ENCODE measurements at regions not wholly inside any gene's neighbourhood (a gene's known extent, or its start where the extent isn't known, plus 50 kb on each side); places are given as distances from the start of the nearest gene placed in this dataset.
"Not testable (repeated sequence)": the region's sequence is repeated elsewhere in the genome, so short reads cannot be mapped to it uniquely, and the experiment has no call there.

- no peak overlapping the region for H3K4me3 ChIP-seq (ENCODE audit: low read length)
- TF ChIP-seq CTCF (conservative IDR thresholded peaks at IDR 0.05; ENCODE audit: low read depth, low read length): no peak
- DNase-seq (ENCODE audit: low read depth): no peak
Observed at GRCh38 chr2:8251856-8252255, 430.0 kb upstream of the ID2 start.

GRCh38 chr2:8252997-8253694 lies 428.7 kb upstream of the ID2 start:
- no peak for TF ChIP-seq CTCF (conservative IDR thresholded peaks at IDR 0.05; ENCODE audit: low read depth, low read length)
- H3K4me3 ChIP-seq (ENCODE audit: low read length): no peak overlapping the region
- no peak for DNase-seq (ENCODE audit: low read depth)

GRCh38 chr2:8253781-8254180 lies 428.1 kb upstream of the ID2 start:
- H3K4me3 ChIP-seq (ENCODE audit: low read length): no peak overlapping the region
- no peak for TF ChIP-seq CTCF (conservative IDR thresholded peaks at IDR 0.05; ENCODE audit: low read depth, low read length)
- DNase-seq (ENCODE audit: low read depth): no peak

GRCh38 chr2:8254214-8254613 lies 427.6 kb upstream of the ID2 start:
- not testable (repeated sequence) for H3K4me3 ChIP-seq (ENCODE audit: low read length); DNase-seq (ENCODE audit: low read depth)

- no peak for TF ChIP-seq CTCF (conservative IDR thresholded peaks at IDR 0.05; ENCODE audit: low read depth, low read length)
- H3K4me3 ChIP-seq (ENCODE audit: low read length): no peak overlapping the region
Observed at GRCh38 chr2:8254791-8255447, 426.9 kb upstream of the ID2 start.

GRCh38 chr2:8255448-8255800 lies 426.4 kb upstream of the ID2 start:
- H3K4me3 ChIP-seq (ENCODE audit: low read length): no peak overlapping the region
- TF ChIP-seq CTCF (conservative IDR thresholded peaks at IDR 0.05; ENCODE audit: low read depth, low read length): no peak
- no peak for DNase-seq (ENCODE audit: low read depth)

More at GRCh38 chr2:8254791-8255447, 426.9 kb upstream of the ID2 start:
- no peak for DNase-seq (ENCODE audit: low read depth)

GRCh38 chr2:8256905-8257304 lies 425.0 kb upstream of the ID2 start:
- TF ChIP-seq CTCF (conservative IDR thresholded peaks at IDR 0.05; ENCODE audit: low read depth, low read length): no peak
- no peak for DNase-seq (ENCODE audit: low read depth)
- H3K4me3 ChIP-seq (ENCODE audit: low read length): no peak overlapping the region

All from retinal pigment epithelial cell (primary cell).